Endothelial cell of umbilical vein (primary cell): ENCODE measurements at regions not wholly inside any gene's neighbourhood (a gene's known extent, or its start where the extent isn't known, plus 50 kb on each side); places are given as distances from the start of the nearest gene placed in this dataset.
"Not testable (repeated sequence)": the region's sequence is repeated elsewhere in the genome, so short reads cannot be mapped to it uniquely, and the experiment has no call there.

Experiments
- BruUV-seq: library from RNA; stranded (reverse); fragments of 400-500 nt; replicated peaks from 2 replicates; lab custom pipeline; 2021; lab: Mats Ljungman, UMichigan
- CTCF ChIA-PET: fragments of 300-600, 350-600 bp; sonication (Branson Sonifier 250); formaldehyde crosslinking; loops from one replicate; lab custom pipeline; 2021; ENCODE audit warnings: antibody characterized with exemption, inconsistent platforms; lab: Charles Lee
- POLR2A ChIA-PET: fragments of 300-600, 350-600 bp; sonication (Branson Sonifier 250); formaldehyde crosslinking; loops from one replicate; lab custom pipeline; 2021; ENCODE audit warnings: antibody characterized with exemption, inconsistent platforms; lab: Charles Lee
- DNase-seq: peaks from one replicate; pipeline ENCODE4 v3.0.0-alpha.2; 2011; ENCODE audit warnings: low read depth, low spot score
- FAIRE-seq: peaks from 2 replicates; lab custom pipeline; 2011; peaks lifted over from hg19 to GRCh38; lab: Jason Lieb, UNC
- H2AFZ ChIP-seq: 2 replicates; pipeline ENCODE4 v1.6.0; 2012; ENCODE audit warnings: low read depth, low read length, control low read depth, inconsistent platforms
- H3K27ac ChIP-seq: 2 replicates; pipeline ENCODE4 v1.5.1; 2011; ENCODE audit warnings: low read depth, mild to moderate bottlenecking, control low read depth, low read length, moderate library complexity; ENCODE audit not compliant: insufficient read depth
- H3K27me3 ChIP-seq, 2 experiments: 2 replicates each; pipeline versions ENCODE4 v1.6.0 to v1.6.1; 2011; ENCODE audit warnings: low read length in 2 of 2, mixed read lengths in 1 of 2; ENCODE audit not compliant: control insufficient read depth in 2 of 2, insufficient read depth in 2 of 2
- H3K36me3 ChIP-seq, 2 experiments: 2 replicates in 1 of 2; 3 replicates in 1 of 2; pipeline ENCODE4 v1.5.1; 2011; ENCODE audit warnings: low read length in 2 of 2, mild to moderate bottlenecking in 1 of 2, moderate library complexity in 1 of 2; ENCODE audit not compliant: control insufficient read depth in 2 of 2, insufficient read depth in 2 of 2; ENCODE audit errors: extremely low read depth in 1 of 2
- H3K4me1 ChIP-seq: 3 replicates; pipeline ENCODE4 v1.5.1; 2011; ENCODE audit warnings: mild to moderate bottlenecking, low read length; ENCODE audit not compliant: control insufficient read depth, insufficient read depth; ENCODE audit errors: extremely low read depth
- H3K4me2 ChIP-seq: 2 replicates; pipeline ENCODE4 v1.6.1; 2011; ENCODE audit warnings: low read length, control low read depth, mixed read lengths; ENCODE audit not compliant: insufficient read depth
- H3K4me3 ChIP-seq, 3 experiments: fragments of 200-600 bp in 1 of 3; sonication (generic), shearing (Covaris generic) in 1 of 3; replicated peaks in 1 of 3; 2 replicates each; pipeline ENCODE4 v1.5.1; 2011 to 2016; ENCODE audit warnings: control low read depth in 3 of 3, low read length in 3 of 3, mild to moderate bottlenecking in 2 of 3, inconsistent platforms in 1 of 3, low read depth in 1 of 3, moderate library complexity in 1 of 3; ENCODE audit not compliant: insufficient read depth in 1 of 3
- H3K79me2 ChIP-seq: 2 replicates; pipeline ENCODE4 v1.6.0; 2012; ENCODE audit warnings: low read length, inconsistent platforms; ENCODE audit not compliant: control insufficient read depth, insufficient read depth
- H3K9ac ChIP-seq: replicated peaks from 2 replicates; pipeline ENCODE3; 2011; ENCODE audit warnings: low read length, control low read depth; ENCODE audit not compliant: insufficient read depth; ENCODE audit errors: extremely low read depth
- H3K9me1 ChIP-seq: replicated peaks from 3 replicates; pipeline ENCODE4 v1.6.0; 2011; ENCODE audit warnings: mild to moderate bottlenecking, low read length; ENCODE audit not compliant: control insufficient read depth, insufficient read depth; ENCODE audit errors: extremely low read depth
- H3K9me3 ChIP-seq: replicated peaks from 2 replicates; pipeline ENCODE4 v1.5.1; 2012; ENCODE audit warnings: low read length, inconsistent platforms; ENCODE audit not compliant: control insufficient read depth, insufficient read depth
- H4K20me1 ChIP-seq: replicated peaks from 2 replicates; pipeline ENCODE3; 2011; ENCODE audit warnings: mild to moderate bottlenecking, low read length; ENCODE audit not compliant: control insufficient read depth, insufficient read depth; ENCODE audit errors: extremely low read depth
- EZH2 ChIP-seq: IDR thresholded peaks from 2 replicates; pipeline ENCODE4 v1.6.1; 2012; ENCODE audit warnings: borderline replicate concordance, low read depth, mild to moderate bottlenecking, moderate library complexity, low read length, inconsistent platforms; ENCODE audit not compliant: severe bottlenecking
- FOS ChIP-seq: IDR thresholded peaks from 2 replicates; pipeline ENCODE4 v1.6.1; 2011; ENCODE audit warnings: mild to moderate bottlenecking, low read length, moderate library complexity, borderline replicate concordance; ENCODE audit not compliant: insufficient read depth
- GATA2 ChIP-seq: IDR thresholded peaks from 2 replicates; pipeline ENCODE4 v1.7.0; 2011; ENCODE audit warnings: low read depth, mild to moderate bottlenecking, moderate library complexity, mixed read lengths, low read length; ENCODE audit not compliant: insufficient read length, insufficient read depth
- JUN ChIP-seq: IDR thresholded peaks from 2 replicates; pipeline ENCODE4 v1.6.1; 2011; ENCODE audit warnings: borderline replicate concordance, low read depth; ENCODE audit not compliant: insufficient read length, insufficient read depth
- MYC ChIP-seq: IDR thresholded peaks from one replicate; pipeline ENCODE4 v1.6.1; 2011; ENCODE audit warnings: mild to moderate bottlenecking, low read depth, low read length
- POLR2A ChIP-seq: IDR thresholded peaks from 2 replicates; pipeline ENCODE4 v1.6.1; 2012; ENCODE audit warnings: low read depth, mild to moderate bottlenecking, control low read depth, low read length
- POLR2AphosphoS5 ChIP-seq: IDR thresholded peaks from 2 replicates; pipeline ENCODE4 v1.6.1; 2012; ENCODE audit warnings: low read depth, mild to moderate bottlenecking, control low read depth, low read length, moderate library complexity; ENCODE audit not compliant: insufficient read depth
- dilution Hi-C: fragments of 300-500 bp; cut with MboI; formaldehyde crosslinking; loops from one replicate; pipeline ENCODE4 v1.15.0; 2019; ENCODE audit warnings: low sequenced_read_pairs; ENCODE audit not compliant: extremely low pct_ligation_motif_present
- intact Hi-C: fragments of 100-400 bp; cut with micrococcal nuclease; formaldehyde crosslinking; loops from one replicate; pipeline ENCODE4 v1.10.0; 2022
- TF ChIP-seq, protein P1 (sequence below): IDR thresholded peaks from 2 replicates; pipeline ENCODE4 v1.6.1; 2011; ENCODE audit not compliant: insufficient read depth, insufficient read length
- TF ChIP-seq, protein P2 (sequence below), 2 donors: IDR thresholded peaks; 1 replicate in 1 of 2; 2 replicates in 1 of 2; pipeline ENCODE4 v1.5.1; 2011; ENCODE audit warnings: low read length in 2 of 2, mild to moderate bottlenecking in 2 of 2, moderate library complexity in 2 of 2, control low read depth in 1 of 2, inconsistent platforms in 1 of 2, low read depth in 1 of 2; ENCODE audit not compliant: insufficient read depth in 1 of 2; ENCODE audit errors: extremely low read depth in 1 of 2

GRCh38 chr11:92464822-92465221 lies 240.2 kb downstream of the FAT3 start:
- no peaks in the 10 kb centered on the region for H3K79me2 ChIP-seq
- H3K4me1 ChIP-seq, result no peaks in the 10 kb centered on the region
- H3K27ac ChIP-seq, result no peak overlapping the region
- no peak overlapping the region for H3K9ac ChIP-seq
- H3K4me2 ChIP-seq, result no peak overlapping the region
- TF ChIP-seq EZH2, result no peak
- TF ChIP-seq, protein P1, sequence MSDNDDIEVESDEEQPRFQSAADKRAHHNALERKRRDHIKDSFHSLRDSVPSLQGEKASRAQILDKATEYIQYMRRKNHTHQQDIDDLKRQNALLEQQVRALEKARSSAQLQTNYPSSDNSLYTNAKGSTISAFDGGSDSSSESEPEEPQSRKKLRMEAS, result no peak
- no peak for TF ChIP-seq FOS
- no peak for TF ChIP-seq MYC
- no peak for TF ChIP-seq GATA2
- no peak for TF ChIP-seq JUN
- no peak for TF ChIP-seq POLR2AphosphoS5
- TF ChIP-seq, protein P2, sequence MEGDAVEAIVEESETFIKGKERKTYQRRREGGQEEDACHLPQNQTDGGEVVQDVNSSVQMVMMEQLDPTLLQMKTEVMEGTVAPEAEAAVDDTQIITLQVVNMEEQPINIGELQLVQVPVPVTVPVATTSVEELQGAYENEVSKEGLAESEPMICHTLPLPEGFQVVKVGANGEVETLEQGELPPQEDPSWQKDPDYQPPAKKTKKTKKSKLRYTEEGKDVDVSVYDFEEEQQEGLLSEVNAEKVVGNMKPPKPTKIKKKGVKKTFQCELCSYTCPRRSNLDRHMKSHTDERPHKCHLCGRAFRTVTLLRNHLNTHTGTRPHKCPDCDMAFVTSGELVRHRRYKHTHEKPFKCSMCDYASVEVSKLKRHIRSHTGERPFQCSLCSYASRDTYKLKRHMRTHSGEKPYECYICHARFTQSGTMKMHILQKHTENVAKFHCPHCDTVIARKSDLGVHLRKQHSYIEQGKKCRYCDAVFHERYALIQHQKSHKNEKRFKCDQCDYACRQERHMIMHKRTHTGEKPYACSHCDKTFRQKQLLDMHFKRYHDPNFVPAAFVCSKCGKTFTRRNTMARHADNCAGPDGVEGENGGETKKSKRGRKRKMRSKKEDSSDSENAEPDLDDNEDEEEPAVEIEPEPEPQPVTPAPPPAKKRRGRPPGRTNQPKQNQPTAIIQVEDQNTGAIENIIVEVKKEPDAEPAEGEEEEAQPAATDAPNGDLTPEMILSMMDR (IDR thresholded peaks at IDR 0.05; ENCODE audit: extremely low read depth in 1 of 2, insufficient read depth in 1 of 2, low read depth in 1 of 2, low read length in 2 of 2), result no peak
- no peak for TF ChIP-seq POLR2A
- no peaks in the 10 kb centered on the region for H4K20me1 ChIP-seq
- no peak for FAIRE-seq
- no TSS peak for BruUV-seq
- ChIA-PET POLR2A (no interaction called here), CTCF (no interaction called here)
- no peak for DNase-seq
- no peaks in the 10 kb centered on the region for H3K9me3 ChIP-seq
- H2AFZ ChIP-seq, result no peak overlapping the region
- no peaks in the 10 kb centered on the region for H3K9me1 ChIP-seq
- H3K27me3 ChIP-seq, result no peaks in the 10 kb centered on the region
- dilution Hi-C loops, result no loop called here
- H3K36me3 ChIP-seq, result no peaks in the 10 kb centered on the region
- no peak overlapping the region for H3K4me3 ChIP-seq
- intact Hi-C loops, result no loop called here

GRCh38 chr11:92465410-92465809 lies 240.8 kb downstream of the FAT3 start:
- H3K4me1 ChIP-seq, intact Hi-C loops, H3K79me2 ChIP-seq, dilution Hi-C loops, H3K36me3 ChIP-seq, H3K9me3 ChIP-seq, H2AFZ ChIP-seq, CTCF ChIA-PET, H3K4me2 ChIP-seq, H3K27ac ChIP-seq, FAIRE-seq, H3K4me3 ChIP-seq, BruUV-seq, H4K20me1 ChIP-seq, POLR2A ChIA-PET, H3K9ac ChIP-seq, H3K9me1 ChIP-seq, H3K27me3 ChIP-seq, DNase-seq: not testable (repeated sequence)
